Gastroesophageal sphincter (tissue), 4 donors: ENCODE measurements at regions not wholly inside any gene's neighbourhood (a gene's known extent, or its start where the extent isn't known, plus 50 kb on each side); places are given as distances from the start of the nearest gene placed in this dataset.

ENCODE experiments used
- ATAC-seq: fragments of 150-250 bp; one replicate; pipeline ENCODE4 v1.9.1; 2016; ENCODE audit warnings: mild to moderate bottlenecking, moderate library complexity
- H3K27ac ChIP-seq, 4 donors: fragments of 200-600 bp; sonication (generic) in 3 of 4; 1 replicate in 3 of 4; 2 replicates in 1 of 4; pipeline ENCODE4 v1.5.1; 2016 to 2019
- H3K27me3 ChIP-seq: fragments of 200-600 bp; sonication (generic); one replicate; pipeline ENCODE4 v1.5.1; 2019
- H3K36me3 ChIP-seq, 2 donors: fragments of 200-600 bp; sonication (generic); one replicate each; pipeline ENCODE4 v1.5.1; 2019; ENCODE audit warnings: control low read depth in 1 of 2
- H3K4me1 ChIP-seq, 3 donors: fragments of 200-600 bp; sonication (generic); 1 replicate in 2 of 3; 2 replicates in 1 of 3; pipeline ENCODE4 v1.5.1; 2016 to 2019; ENCODE audit warnings: control low read depth in 2 of 3
- H3K4me3 ChIP-seq, 2 donors: fragments of 200-600 bp; sonication (generic); one replicate each; pipeline ENCODE4 v1.5.1; 2019; ENCODE audit warnings: mild to moderate bottlenecking in 1 of 2, moderate library complexity in 1 of 2
- H3K9me3 ChIP-seq, 3 donors: fragments of 200-600 bp; sonication (generic); one replicate each; pipeline ENCODE4 v1.5.1; 2017 to 2019; ENCODE audit warnings: control low read depth in 2 of 3
- EP300 ChIP-seq: sonication (generic); formaldehyde crosslinking; IDR thresholded peaks from one replicate; pipeline ENCODE4 v1.6.1; 2017; ENCODE audit warnings: antibody characterized with exemption, mild to moderate bottlenecking
- POLR2A ChIP-seq, 2 donors: fragments of 450-650 bp; IDR thresholded peaks; one replicate each; pipeline ENCODE4 v1.6.1; 2017; ENCODE audit warnings: antibody characterized with exemption in 2 of 2, mild to moderate bottlenecking in 2 of 2, moderate library complexity in 1 of 2
- POLR2AphosphoS5 ChIP-seq: sonication (generic); formaldehyde crosslinking; IDR thresholded peaks from one replicate; pipeline ENCODE4 v1.6.1; 2017; ENCODE audit warnings: antibody characterized with exemption
- WGBS, 2 donors: methylation state at CpG; one replicate each; pipeline ENCODE4 v1.1.5; 2018; ENCODE audit warnings: low coverage in 1 of 2; 5-methylcytosine and 5-hydroxymethylcytosine counted together
- TF ChIP-seq, protein P1 (sequence below), 4 experiments: fragments of 200-600 bp in 2 of 4; fragments of 450-650 bp in 2 of 4; sonication (generic) in 1 of 4; IDR thresholded peaks; one replicate each; pipeline ENCODE4 v1.5.1; 2017 to 2019; ENCODE audit warnings: antibody characterized with exemption in 4 of 4, mild to moderate bottlenecking in 2 of 4, moderate library complexity in 2 of 4

DNA sequence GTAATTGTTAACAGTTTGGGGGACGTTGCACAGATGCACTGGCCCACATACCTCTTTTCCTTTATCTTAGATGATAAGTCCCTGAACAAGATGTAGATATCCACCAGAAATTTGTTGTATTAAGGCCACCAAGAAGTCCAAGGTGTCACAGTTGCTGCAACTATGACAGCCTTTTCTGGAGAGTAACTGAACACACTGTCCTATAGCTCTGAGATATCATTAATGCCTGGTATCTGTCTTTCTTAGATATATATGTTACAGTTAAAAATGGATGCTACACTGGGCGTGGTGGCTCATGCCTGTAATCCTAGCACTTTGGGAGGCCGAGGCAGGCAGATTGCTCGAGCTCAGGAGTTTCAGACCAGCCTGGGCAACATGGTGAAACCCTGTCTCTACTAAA, 77.8 kb upstream of the PRDX4 start:
- Histone ChIP-seq H3K4me3 (no peak overlapping the region), H3K27ac (no peak overlapping the region), H3K27me3 (no peaks in the 10 kb centered on the region), H3K4me1 (no peaks in the 10 kb centered on the region), H3K36me3 (no peaks in the 10 kb centered on the region), H3K9me3 (no peaks in the 10 kb centered on the region)
- 71% methylated on average over 4 of the region's 4 CpGs; no CpG with 5 or more reads in 1 of the 2 donors for WGBS, 2 donors
- TF ChIP-seq POLR2AphosphoS5 (no peak), POLR2A (IDR thresholded peaks at IDR 0.05) (no peak)
- no peak for ATAC-seq

DNA sequence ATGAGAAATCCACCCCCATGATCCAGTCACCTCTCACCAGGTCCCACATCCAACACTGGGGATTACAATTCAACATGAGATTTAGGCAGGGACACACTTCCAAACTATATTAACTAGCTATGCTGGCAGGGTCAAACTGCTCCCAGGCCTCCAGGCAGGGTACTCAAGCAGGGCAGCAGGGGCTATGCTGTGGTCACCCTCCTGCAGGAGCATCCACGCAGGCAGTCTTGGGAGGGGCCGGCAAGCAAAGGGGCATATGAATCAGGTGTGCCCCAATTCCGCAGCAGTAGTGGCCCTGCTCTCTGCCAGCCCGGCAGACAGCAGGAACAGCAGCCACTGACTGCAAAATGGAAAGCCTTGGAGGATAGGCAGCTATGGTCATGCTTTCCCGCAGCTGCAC, 74.6 kb upstream of the PRDX4 start:
- WGBS, 2 donors, result no CpG with 5 or more reads among the region's 5 CpGs
- Histone ChIP-seq H3K36me3 (no peaks in the 10 kb centered on the region), H3K4me1 (no peaks in the 10 kb centered on the region), H3K27me3 (no peaks in the 10 kb centered on the region), H3K27ac (no peak overlapping the region), H3K4me3 (no peak overlapping the region), H3K9me3 (no peaks in the 10 kb centered on the region)
- no peak for ATAC-seq
- TF ChIP-seq POLR2A (IDR thresholded peaks at IDR 0.05) (no peak), POLR2AphosphoS5 (no peak), EP300 (no peak)
- TF ChIP-seq, protein P1, sequence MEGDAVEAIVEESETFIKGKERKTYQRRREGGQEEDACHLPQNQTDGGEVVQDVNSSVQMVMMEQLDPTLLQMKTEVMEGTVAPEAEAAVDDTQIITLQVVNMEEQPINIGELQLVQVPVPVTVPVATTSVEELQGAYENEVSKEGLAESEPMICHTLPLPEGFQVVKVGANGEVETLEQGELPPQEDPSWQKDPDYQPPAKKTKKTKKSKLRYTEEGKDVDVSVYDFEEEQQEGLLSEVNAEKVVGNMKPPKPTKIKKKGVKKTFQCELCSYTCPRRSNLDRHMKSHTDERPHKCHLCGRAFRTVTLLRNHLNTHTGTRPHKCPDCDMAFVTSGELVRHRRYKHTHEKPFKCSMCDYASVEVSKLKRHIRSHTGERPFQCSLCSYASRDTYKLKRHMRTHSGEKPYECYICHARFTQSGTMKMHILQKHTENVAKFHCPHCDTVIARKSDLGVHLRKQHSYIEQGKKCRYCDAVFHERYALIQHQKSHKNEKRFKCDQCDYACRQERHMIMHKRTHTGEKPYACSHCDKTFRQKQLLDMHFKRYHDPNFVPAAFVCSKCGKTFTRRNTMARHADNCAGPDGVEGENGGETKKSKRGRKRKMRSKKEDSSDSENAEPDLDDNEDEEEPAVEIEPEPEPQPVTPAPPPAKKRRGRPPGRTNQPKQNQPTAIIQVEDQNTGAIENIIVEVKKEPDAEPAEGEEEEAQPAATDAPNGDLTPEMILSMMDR (IDR thresholded peaks at IDR 0.05), result no peak

DNA sequence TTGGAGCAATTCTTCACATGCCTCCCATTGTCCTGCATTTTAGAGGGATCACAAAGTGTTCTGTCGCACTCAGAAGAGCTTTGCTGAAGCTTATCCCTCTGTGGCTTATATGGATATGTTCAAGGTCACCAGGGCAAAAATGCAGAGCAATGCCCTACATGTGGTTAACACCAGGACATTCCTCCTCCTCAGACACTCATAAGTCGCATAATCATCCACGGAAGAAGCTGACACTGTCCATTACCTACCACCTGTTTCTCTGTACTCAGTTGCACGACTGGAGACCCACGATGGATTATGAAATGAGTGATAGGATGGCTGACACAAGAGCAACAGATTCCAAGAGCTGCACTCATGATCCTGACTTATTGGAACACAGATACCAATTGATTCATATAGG, 68.7 kb upstream of the PRDX4 start:
- TF ChIP-seq POLR2A (IDR thresholded peaks at IDR 0.05) (no peak), POLR2AphosphoS5 (no peak), EP300 (no peak)
- TF ChIP-seq, protein P1 (IDR thresholded peaks at IDR 0.05), result no peak
- no peaks in the 10 kb centered on the region for H3K9me3 ChIP-seq
- H3K4me1 ChIP-seq, result no peaks in the 10 kb centered on the region
- 53 to 79% methylated on average over 2 to 3 of the region's 5 CpGs for WGBS, 2 donors
- H3K4me3 ChIP-seq, result no peak overlapping the region
- H3K36me3 ChIP-seq, result no peaks in the 10 kb centered on the region
- ATAC-seq, result no peak
- no peaks in the 10 kb centered on the region for H3K27me3 ChIP-seq
- H3K27ac ChIP-seq, result no peak overlapping the region

DNA sequence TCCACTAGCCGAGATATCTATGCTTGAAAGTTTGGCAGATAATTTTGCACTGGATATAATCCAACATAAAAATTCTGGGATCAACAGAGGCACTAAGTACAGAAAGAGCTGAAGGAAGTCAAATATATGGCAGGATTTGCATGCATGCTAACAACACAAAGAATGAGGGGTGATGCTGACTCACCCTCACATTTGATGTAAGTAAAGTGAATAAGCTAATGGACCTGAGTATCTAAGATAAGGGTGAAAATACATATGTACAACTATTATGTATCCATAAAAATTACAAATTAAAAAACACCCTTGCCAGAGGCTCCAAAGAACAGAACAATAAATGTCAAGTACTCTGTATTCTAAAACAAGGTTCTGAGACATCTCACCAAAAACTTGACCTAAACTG, 63.8 kb upstream of the PRDX4 start:
- Histone ChIP-seq H3K27ac (no peak overlapping the region), H3K27me3 (no peaks in the 10 kb centered on the region), H3K4me1 (no peaks in the 10 kb centered on the region), H3K36me3 (no peaks in the 10 kb centered on the region), H3K4me3 (no peak overlapping the region), H3K9me3 (no peaks in the 10 kb centered on the region)
- WGBS, 2 donors, result 25 to 29% methylated on average over 1 of the region's 1 CpG
- no peak for ATAC-seq
- TF ChIP-seq POLR2A (IDR thresholded peaks at IDR 0.05), result no peak
- no peak for TF ChIP-seq EP300
- TF ChIP-seq POLR2AphosphoS5, result no peak
- TF ChIP-seq, protein P1 (IDR thresholded peaks at IDR 0.05), result no peak

DNA sequence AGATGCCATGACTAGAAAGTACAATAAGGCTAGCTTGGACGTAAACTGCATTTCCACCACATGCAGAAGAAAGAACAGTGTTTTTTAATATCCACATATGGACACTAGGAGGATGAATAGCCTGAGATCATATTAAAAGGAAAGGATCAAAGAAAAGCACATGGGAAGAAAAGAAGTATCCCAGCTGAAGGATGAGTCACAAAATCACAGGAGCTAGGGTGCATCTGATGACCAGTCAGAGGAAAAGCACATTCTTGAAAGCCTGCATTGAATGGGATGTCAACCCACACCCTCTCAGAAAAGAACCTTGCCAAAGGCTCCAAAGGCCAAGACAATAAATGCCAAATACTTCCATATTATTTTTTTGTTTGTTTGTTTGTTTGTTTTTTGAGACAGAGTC, 56.8 kb upstream of the PRDX4 start:
- no peaks in the 10 kb centered on the region for H3K36me3 ChIP-seq
- TF ChIP-seq EP300 (no peak), POLR2A (IDR thresholded peaks at IDR 0.05) (no peak)
- TF ChIP-seq, protein P1 (IDR thresholded peaks at IDR 0.05), result no peak
- H3K9me3 ChIP-seq, result no peaks in the 10 kb centered on the region
- WGBS, 2 donors, result 57 to 70% methylated on average over 1 of the region's 1 CpG
- ATAC-seq, result no peak
- no peak overlapping the region for H3K4me3 ChIP-seq
- H3K27ac ChIP-seq, result no peak overlapping the region
- no peaks in the 10 kb centered on the region for H3K4me1 ChIP-seq
- H3K27me3 ChIP-seq, result no peaks in the 10 kb centered on the region

DNA sequence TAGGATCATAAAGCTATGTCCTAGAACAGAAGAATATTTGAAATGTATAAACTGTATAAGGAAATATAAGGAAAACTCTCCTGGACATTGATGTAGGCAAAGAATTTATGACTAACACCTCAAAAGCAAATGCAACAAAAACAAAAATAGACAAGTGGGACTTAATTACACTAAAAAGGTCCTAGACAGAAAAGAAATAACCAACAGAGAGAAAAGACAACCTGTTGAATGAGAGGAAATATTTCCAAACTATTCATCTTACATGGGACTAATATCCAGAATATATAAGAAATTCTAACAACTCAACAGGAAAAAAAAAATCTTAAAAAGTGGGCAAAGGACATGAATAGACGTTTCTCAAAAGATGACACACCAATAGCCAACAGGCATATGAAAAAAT, 54.4 kb upstream of the PRDX4 start:
- no peak for ATAC-seq
- no peak for TF ChIP-seq POLR2A (IDR thresholded peaks at IDR 0.05)
- no peaks in the 10 kb centered on the region for H3K9me3 ChIP-seq
- H3K36me3 ChIP-seq, result no peaks in the 10 kb centered on the region
- 100% methylated on average over 1 of the region's 1 CpG; no CpG with 5 or more reads in 1 of the 2 donors for WGBS, 2 donors
- H3K4me1 ChIP-seq, result no peaks in the 10 kb centered on the region
- H3K27me3 ChIP-seq, result no peaks in the 10 kb centered on the region
- H3K4me3 ChIP-seq, result no peak overlapping the region
- H3K27ac ChIP-seq, result no peak overlapping the region
